Left renal cortex interstitium (tissue), 4 donors: ENCODE measurements at regions not wholly inside any gene's neighbourhood (a gene's known extent, or its start where the extent isn't known, plus 50 kb on each side); places are given as distances from the start of the nearest gene placed in this dataset.
A peak's percentile ranks its signal among the peaks of the same experiment; 100 is the strongest.

ENCODE experiments used
- DNase-seq, 4 donors: peaks; one replicate each; pipeline ENCODE4 v3.0.0-alpha.2; 2013; ENCODE audit warnings: low read depth in 4 of 4, low spot score in 2 of 4, missing footprints in 1 of 4

DNA sequence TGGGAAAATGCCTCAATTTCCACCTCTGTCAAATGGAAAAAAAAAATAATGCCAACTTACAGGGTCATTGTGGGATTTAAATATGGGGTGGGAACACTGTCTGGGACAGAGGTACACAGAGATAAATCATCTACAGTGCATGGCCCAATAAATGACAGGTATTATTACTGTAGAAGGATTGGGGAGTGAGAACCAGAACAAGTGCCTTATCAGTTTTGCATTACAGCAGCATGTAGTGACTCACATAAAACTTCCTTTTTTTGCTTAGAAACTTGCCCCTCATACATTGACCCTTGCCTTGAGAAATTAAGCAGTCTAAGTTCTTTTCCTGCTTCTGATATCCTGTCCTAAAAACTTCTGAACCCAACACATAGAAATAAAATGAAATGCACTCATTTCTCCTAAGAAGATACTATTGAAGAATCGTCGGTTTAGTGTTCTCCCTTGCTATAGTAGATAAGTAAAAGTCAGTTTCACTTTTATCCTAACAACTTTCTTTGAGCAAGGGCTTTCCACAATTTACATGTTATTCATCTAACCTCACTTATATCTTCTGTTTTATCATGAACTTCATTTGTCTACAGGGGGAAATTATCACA, 121.0 kb upstream of the HAAO start:
- no peak for DNase-seq

- no peak for DNase-seq
These were observed 118.4 kb upstream of the HAAO start for GRCh38 chr2:42910645-42911405.

DNA sequence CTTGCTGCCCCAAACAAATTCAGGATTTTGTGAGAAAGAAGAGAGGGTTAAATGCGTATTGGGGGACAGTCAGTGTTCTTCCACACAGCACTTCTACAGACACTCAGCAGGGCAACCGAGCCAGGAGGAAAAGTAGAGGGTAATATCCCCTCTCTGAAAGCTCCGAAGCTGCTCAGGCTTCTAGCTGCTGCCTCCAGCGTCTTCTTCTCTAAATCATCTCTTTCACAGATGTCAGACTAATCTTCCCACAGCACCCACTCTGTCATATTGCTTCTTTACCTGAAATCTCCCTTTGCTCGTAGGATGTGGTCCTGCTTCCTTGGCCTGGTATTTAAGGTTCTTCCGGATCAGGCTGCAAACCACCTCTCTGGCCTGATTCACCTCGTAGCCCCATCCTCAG, 117.6 kb upstream of the HAAO start:
- DNase-seq = no peak

DNA sequence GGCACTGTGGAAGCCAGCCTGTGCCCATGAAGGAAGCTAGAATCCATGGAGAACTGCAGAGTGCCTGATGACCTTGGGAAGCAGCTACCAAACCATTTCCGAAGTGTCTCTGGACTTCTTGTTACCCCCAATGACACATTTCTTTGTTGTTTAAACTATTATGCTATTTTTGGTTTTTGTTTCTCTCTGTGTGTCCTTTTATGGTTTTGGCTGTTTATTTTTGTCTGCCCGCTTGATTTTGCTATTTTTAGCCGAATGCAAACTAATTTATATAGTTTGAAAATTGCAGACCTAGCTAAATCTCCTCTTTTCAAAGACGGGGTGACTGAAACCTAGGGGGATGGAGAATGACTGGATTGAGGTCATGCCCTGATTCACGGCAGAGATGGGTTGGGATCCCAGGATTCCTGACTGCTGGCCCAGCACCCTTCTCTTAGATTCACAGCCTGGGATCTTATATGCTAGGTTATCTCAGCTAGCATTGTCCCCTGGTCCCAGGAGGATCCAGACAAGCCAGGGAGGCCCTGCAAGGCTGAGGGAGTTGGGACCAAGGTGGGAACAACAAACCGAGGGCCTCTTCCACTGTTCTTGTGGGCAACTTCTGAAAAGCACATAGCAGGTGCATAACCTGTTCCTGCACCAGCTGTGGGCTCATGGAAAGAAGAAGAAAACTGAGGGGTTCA, 116.3 kb upstream of the HAAO start:
- no peak for DNase-seq

DNA sequence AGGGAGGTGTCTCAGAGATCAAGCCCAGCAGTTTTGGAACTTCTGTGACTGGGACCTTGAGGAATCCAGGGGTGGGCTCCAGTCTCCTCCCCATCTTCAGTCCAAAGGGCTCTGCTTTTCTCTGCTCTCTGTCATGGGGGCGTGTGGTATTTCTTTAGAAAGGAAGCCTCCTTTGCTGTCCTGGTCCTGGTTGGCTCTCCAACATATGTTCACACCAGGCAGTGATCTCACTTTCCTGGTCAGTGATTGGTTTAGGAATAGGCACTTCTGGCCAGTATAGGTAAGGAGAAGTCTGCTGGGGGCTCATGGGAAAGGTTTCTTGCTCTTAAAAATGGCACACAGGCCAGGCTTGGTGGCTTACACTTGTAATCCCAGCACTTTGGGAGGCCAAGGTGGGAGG, 115.5 kb upstream of the HAAO start:
- DNase-seq = no peak

DNA sequence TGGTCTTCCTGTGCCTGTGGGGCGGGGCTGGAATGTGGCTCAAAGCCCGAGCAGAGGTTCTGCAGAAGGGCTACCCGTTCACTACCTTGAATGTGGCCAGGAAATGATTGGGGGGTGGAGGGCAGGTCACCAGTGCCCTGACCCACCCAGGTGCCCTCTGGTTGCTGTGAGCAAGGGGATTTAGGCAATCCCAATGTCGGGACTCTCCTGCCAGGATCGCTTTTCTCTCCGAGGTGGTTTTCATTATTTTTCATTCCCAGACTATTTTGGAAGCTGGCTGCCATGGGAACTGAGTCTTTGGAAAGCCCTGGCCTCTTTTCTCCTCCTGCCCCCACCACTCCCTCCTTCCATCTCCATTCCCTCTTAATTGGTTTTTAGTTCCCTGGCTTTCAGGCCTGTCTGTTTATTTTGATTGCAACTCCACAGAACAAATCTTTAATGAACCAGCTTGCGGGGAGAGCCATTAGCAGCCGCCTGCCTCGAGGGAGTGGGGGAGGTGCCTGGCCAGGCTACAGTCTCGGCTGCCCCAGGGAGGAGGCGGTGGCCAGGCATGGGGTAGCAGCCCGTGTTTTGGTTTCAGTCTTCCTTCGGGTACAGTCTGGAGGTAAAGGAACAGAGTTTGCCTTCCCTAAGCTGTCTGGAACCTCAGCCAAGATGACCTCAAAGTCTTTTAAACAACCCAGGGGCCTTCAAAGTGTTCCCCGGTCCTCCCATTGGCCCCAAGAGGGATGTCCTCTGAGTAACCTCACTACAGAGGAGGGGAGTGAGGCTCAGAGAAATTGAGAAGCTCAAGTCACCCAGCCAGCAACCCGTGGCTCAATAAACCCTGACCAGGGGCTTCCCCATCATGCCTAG, 114.4 kb upstream of the HAAO start:
- peak in 1 of 4 donors; percentile 74 for DNase-seq

DNA sequence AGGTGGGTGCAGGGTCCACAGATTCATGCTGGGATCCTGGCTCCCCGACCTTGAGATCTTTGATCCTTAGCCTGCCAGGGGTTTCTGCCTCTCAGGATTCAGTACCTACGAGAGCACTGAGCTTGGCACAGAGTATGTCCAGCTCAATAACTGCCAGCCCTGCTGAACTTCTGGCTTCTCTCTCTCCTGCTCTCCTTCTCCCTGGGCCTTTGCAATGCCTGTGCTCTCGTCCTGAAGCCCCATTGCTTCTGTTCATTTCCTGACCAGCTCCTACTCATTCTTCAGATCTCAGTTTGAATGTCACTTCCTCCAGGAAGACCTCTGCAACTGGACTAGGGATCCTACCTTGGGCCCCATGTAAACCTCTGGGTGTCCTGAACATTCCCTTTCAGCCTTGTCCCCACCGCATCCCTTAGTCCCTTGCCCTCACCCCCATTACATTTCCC, 113.8 kb upstream of the HAAO start:
- DNase-seq = no peak

GRCh38 chr2:42905341-42906110, 113.1 kb upstream of the HAAO start:
- no peak for DNase-seq

DNA sequence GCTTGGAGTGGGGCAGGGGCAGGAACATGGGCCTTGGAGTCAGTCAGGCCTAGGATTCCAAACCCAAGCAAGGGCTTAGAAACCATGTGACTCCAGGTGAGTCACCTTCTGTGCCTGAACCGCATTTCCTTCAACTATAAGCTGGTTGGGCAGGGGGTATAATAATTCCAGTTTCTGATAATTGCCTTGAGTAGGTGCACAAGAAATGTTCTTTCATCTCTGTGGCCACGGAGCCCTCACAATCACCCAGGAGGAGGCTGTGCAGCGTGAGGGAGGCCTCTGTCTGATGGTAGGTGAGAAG, 112.1 kb upstream of the HAAO start:
- DNase-seq = no peak

GRCh38 chr2:42903821-42904575, 111.6 kb upstream of the HAAO start:
- DNase-seq = no peak

- no peak for DNase-seq
These were observed 110.7 kb upstream of the HAAO start for GRCh38 chr2:42902939-42903709.

GRCh38 chr2:42901076-42901640, 108.8 kb upstream of the HAAO start:
- DNase-seq = no peak

- no peak for DNase-seq
These were observed 108.0 kb upstream of the HAAO start for GRCh38 chr2:42900289-42900891.

DNA sequence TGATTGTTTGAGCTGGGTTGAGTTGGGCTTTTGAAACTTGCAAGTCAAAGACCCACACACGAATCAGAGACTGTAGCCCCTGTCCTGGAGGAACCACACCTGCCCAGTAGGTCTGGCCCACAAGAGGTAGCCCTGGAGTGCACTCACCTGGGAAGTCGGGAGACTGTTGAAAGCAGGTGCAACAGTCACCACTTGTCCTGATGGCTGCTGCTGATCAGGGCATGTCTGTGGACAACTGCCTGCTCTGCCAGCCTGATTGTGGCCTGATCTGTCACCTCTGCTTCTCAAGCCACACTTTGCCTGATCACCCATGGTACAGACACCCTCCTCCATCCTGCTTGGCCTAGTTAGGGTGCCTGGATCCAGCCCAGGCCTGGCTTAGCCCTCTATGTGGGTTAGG, 105.0 kb upstream of the HAAO start:
- DNase-seq = no peak

DNA sequence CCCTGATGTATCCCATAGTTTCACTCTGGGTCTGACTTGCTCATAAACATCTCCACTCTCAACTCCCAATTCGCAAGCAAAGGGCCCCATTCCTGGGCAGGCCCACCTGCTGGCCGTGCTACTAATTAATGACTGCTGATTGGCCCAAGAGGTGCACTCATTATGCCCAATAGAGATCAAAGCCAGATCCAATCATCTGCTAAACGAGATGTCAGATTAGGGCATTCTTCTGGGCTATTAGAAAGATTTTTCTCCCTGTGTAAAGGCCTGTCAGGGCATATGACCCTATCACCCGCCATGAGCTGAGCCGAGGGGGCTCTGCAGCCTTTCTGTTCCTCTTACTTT, 103.4 kb upstream of the HAAO start:
- no peak for DNase-seq

GRCh38 chr2:42895134-42895790, 102.9 kb upstream of the HAAO start:
- DNase-seq = no peak

- no peak for DNase-seq
These were observed 100.8 kb upstream of the HAAO start for GRCh38 chr2:42893047-42893758.
